ENCODE measurements at regions not wholly inside any gene's neighbourhood (a gene's known extent, or its start where the extent isn't known, plus 50 kb on each side); places are given as distances from the start of the nearest gene placed in this dataset.

DNA sequence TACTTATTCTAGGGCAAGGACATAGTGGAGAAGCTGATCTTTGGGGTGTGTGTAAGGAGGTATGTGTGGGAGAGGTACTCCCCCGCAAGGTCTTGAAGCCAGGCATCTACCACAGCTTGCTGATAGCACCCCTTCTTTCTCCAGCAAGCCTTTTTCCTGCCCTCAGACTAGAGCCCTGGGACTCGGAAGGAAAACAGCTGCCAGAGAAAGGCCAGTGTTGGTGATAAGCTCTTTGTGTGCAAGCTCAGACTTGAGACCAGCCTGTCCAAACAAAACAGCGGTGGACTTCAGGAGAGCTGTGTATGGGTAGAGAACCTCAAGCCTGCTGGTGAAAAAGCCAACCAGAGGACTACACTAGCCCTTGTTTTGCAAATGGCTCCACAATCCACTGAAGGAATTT is 1028.6 kb downstream of the MCTP2 start:
- no peak for DNase-seq (ENCODE audit: low read depth)

DNA sequence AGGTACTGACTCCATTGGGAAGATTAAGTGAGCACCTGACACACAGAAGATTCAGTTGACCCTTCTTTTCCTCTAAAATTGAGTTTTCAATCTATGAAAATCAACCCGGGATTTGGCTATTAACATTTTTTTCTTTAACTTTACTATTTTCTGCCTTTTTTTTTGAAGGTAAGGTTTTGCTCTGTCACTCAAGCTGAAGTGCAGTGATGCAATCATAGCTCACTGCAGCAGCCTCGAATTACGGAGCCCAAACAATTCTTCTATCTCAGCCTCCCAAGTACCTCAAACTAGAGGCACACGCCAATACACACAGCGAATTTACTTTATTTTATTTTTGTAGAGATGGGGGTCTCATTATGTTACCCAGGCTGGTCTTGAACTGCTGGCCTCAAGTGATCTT is 1029.5 kb downstream of the MCTP2 start:
- no peak for DNase-seq (ENCODE audit: low read depth)

DNA sequence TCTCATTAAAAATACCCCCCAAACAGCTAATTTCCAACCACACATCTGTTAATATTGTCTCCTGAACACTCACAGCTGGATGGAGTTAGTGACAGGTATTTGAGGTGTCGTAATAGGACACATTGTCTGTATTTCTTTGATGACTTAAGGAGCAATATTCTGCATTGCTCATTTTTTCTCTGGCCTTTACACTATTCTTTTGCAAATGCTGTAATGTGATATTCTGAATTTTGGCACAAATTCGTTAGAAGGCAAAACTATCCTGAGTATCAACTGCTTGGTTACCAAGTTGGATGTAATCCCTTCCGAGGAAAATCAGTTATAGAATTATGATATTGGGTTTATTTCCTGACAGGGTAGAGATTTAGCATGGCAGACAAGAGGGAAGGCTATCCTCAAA is 1030.2 kb downstream of the MCTP2 start:
- no peak for DNase-seq (ENCODE audit: low read depth)

DNA sequence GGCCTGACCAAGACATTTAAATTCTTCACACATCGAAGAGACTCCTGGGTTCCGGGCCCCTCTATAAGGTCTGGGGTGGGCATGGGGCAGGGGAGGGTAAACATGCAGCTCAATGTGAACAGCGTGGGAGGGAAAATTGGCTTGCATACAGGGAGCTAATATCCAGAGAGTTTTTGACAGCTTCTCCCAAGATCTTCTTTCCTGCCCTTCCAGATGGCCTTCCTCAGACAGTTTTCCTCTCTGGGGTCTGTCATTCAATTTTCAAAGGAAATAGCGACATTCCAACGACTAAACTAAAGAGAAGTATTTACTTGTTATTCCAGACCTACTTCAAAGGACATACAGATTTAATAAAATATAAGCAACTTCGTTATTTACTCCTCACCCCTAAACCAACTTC is 1030.6 kb downstream of the MCTP2 start:
- DNase-seq (ENCODE audit: low read depth) = no peak

DNA sequence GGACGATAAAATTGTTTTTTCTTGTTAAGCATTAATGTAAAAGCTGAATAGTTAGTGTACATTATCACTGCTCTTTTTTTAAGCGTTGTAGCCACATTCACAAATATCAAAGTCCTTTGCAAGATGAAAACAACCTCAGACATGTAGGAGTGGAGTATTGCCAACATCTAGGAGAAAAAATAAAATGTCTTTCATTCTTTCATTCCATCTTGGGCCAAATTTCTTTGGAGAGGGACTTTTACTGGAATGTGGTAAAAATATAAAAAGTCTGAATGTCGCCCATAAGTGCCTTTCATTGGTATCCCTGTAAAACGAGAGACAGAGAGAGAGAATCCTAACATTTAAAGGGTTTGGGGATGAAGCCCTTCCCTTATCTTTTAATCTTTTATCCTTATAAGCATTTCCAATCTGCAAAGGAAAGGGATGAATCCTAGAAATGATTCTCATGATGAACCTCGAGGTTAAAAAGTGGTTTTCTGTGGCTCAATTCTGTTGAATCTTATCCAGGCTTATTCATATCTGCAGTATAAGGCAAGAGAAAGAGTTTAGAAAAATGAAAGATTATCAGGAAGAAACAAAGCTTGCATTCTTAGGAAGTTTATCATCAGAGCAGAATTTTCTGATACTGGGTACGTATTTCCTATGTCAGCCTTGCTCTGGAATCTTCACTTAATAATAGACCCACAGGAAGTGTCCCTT is 1031.7 kb downstream of the MCTP2 start:
- no peak for DNase-seq (ENCODE audit: low read depth)

DNA sequence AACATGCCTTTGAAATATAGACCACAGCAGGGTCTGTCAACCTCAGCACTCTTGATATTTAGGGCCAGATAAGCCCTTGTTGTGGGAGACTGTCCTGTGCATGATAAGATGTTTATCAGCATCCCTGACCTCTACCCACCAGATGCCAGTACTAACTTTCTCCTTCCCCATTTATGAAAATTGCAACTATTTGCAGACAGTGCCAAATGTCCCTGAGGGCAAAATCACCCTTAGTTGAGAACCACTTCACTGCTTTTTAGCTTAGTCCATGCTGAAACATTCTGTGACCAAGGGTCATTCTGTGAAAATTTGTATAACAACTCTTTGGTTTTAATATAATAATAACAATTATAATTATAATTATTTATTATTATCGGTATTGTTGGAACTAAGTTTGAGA is 1032.4 kb downstream of the MCTP2 start:
- DNase-seq (ENCODE audit: low read depth) = no peak

DNA sequence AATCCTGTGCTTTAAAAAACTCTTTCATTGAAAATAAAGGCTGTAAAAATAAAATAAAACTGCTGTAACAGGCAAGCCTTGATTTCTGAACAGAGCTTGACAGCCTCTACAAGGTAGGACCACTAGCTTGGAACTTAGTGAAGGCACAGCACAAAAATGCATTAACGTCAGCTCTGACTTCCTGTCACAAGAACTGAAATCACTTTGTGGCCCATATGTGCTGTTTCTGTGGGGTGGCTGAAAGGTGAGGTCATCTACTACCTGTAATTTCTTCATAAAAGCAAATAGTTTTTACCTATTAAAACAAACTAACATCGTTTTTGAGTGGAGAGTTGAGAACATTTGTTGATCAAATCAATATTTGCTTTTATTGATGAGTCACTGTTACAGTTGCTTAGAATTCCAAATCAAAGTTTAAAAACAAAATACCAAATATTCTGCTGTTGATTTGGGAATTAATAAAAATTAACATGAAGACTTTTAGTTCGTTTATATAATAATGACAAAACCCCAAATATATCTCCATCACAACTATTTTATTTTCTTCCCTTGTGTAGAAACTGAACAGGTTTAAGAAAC is 1034.1 kb downstream of the MCTP2 start:
- DNase-seq (ENCODE audit: low read depth) = no peak

DNA sequence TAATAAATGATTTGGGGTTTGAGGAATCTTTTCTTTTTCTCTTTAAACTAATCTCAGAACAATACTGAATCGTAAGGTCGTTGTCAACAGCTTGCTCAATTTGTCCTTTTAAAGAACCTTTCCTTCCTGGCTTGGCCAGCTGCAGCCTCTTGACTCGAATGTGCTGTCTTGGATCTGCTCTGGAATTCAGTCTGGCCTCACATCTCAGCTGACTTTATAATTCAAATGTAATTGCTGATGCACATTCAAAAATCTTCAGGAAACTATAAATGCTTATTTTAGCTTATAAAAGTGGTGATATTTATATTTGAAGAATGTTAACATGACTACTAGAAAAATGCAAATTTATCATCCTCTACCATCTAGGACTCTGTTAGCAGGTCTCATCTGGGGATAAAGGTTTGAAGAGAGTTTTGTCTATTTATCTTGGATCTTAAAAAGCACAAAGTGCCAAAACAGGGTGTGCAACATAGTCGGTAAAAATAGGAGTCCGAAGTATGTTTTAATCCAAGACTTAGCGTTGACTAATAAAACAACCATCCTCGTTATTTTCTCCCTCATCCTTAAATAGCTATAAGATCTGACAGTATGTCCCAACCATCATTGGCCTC is 1035.2 kb downstream of the MCTP2 start:
- no peak for DNase-seq (ENCODE audit: low read depth)

DNA sequence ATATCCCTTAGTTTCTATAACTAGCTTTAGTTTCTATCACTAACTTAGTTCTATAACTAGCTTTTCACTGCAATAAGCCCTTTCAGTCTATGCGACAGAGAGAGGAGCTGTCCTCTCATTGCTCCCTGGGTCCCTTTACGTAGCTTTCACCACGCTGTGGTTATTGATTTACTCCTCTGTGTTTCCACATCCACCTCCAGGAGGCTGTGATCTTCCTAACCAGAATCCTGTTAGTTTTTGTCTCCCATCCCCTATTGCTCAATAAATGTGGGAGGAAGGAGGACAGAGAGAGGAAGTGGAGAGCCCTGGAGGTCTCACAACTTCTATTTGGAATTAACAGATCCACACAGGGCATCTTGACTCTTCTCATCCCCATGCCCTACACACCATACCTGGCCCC is 1036.1 kb downstream of the MCTP2 start:
- DNase-seq (ENCODE audit: low read depth) = no peak

DNA sequence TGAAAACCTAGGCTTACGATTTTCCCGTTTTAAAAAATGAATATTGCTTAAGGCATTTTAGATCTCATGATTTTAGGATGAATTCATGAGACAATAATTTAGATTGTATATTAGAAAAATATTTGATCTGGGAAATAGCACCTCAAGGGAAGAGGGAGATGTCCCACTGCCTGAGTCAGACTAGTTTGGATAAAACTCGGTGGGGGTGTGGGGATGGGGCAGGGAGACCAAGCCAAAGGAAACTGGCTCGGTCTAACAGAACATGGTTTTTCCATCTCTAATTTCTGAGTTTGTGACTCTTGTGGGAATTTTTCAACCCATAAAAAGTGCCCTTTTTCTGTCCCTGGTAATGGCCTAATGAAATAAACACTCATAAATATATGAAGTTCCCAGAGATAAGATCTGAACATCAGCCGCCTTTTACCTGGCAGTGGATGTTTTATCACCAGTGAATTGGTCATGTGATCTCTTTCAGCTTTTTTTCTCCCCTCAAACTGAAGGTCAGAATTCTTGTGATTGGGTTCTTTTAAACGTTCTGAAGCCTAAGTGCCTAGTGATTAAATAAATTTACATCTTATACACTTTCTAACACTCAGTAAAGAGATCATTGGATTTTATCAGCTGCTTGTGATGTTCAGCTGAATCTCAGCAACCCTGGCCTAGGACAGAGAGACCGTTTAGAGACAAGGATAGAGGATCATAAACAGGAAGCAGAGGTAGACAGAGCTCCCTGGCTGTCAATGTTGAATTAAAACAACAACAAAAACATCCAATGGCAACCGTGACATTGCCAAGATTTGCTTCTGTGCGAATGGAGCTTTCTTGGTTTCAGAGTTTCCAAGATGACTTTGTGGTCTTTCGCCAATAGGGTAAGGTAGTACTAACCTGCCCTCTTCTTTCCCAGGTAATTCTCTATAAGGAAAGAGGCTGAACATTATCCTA is 1038.2 kb downstream of the MCTP2 start:
- no peak for DNase-seq (ENCODE audit: low read depth)

DNA sequence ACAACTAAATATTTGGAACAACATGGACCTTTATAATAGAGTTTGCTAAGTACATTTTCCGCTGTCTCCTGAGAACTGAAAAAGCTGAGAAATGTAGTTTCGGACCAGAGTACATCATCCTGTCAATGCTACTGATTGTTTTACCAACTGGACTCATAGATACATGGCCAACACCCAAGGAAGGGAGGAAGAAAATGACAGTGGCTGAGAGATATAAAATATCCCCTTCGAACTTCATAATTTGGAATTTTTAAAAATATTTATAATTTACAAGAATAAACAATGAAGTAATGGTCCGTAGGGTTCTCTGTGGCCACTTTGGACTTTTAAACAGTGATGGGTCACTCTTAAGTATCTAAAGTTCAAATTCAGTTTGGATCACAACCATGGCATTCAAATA is 1042.7 kb downstream of the MCTP2 start:
- no peak for DNase-seq (ENCODE audit: low read depth)

DNA sequence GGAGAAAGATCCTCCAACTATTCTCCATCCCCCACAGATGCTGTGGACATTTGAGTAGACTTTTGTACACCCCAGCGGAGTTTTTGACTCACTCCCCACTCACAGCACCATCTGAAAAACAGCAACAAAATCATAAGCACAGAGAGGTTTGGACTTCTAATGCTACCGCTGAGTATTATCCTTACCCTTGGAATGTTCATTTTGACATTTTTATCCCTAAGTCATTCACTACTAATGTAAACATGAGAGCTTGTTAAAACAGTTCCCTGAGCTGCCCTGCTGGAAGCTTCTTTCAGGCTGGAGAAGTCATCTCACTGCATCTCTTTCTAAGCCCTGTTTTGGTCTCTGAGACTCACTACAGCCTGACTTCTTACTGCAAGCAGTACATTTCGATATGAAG is 1045.9 kb downstream of the MCTP2 start:
- DNase-seq (ENCODE audit: low read depth) = no peak

DNA sequence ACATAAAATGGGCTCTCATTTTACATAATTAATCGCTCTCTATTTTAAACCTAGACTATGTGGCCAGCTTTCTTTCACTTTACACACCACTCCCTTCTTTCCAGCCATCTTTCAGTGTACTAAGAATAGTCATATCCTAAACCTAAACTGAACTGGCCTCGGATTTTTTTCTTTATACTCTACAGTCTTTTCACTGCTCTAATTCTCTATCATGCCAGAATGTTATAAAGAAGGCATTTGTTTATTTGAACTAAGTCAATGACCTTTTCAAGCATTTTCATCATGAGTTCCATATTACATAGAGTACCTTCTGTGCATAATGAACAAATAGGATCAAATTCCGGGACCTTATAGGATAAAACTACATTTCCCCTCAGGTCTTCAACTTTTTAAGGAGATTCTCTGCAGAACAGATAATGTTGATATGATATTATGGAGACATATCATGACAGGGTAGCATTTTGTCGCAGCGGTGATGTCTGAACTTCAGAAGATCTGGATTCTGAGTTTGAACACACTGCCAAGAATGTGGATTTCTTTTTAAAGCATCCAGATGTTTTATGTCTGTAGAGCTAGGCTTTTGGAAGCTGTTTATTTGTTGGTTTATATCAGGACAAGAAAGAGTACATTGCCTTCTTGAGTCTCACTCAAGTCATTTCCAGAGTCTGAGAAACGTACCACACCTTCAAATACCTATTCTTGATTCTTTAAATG is 1047.3 kb downstream of the MCTP2 start:
- DNase-seq (ENCODE audit: low read depth) = no peak

DNA sequence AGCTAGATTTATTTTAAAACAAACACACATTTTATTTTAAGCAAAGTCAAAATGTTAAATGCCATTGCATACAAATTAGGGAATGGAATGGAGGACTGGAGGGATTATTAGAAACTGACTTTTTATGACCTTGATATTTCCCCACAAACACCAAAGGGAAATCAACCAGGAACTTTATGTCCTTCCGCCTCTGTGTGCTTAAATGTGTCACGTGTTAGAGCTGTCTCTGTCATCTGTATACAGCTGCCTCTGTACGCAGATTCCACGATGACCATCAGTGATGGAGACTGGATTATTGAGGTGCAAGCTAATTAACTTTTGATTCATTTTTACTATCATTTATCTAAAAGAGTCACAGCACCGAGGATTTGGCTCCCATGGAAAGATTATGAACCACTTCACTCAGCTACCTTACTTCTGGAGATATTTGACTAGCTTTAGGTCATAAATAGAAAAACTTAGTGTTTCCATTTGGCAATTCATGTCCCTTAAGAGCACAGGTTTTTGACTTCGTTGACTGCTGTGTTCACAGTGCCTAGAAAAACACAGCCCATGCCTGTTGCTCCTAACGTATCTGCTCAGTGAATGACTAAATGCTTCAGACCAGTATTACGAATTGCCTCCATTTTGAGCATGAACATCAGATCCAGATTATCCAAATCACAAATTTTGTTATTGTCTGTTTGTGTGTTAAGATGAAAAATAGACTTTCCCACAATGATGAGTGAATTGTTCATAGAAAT is 1048.1 kb downstream of the MCTP2 start:
- no peak for DNase-seq (ENCODE audit: low read depth)

DNA sequence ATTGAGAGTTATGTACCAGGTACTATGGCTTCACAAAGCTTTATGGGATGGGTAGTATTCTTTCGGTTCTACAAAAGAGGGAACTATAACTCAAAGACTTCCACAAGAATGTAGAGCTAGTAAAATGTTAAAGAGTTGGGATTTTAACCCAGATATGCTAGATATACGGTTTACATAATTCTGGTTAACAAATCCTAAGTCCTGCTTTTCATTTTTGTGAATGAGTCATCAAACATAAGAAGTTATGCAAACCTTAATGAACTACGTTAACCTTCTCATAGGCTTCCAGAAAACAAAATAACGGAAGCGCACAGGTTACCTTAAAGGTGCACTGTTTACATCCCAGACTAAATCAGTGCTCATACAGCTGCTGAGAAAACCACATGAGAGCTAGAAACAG is 1049.3 kb downstream of the MCTP2 start:
- DNase-seq (ENCODE audit: low read depth) = no peak

DNA sequence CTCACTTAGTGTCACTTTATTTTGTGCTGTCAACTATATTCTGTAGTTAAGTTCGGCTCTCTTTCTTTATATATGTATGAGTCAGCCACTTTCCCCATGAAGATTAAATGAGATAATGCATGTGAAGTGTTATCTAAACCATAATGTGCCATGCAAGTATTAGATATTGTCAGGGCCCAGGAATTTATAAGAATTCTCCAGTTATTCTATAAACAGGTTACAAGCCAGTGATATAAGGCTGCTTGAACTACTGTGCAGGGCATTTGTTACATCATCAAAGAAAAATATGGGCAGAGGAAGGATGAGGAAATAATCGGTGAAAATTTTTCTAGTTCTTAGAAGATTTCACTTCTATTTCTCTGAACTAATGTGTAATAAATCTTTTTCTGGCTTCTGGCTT is 1049.0 kb upstream of the NR2F2 start:
- no peak for DNase-seq (ENCODE audit: low read depth)

DNA sequence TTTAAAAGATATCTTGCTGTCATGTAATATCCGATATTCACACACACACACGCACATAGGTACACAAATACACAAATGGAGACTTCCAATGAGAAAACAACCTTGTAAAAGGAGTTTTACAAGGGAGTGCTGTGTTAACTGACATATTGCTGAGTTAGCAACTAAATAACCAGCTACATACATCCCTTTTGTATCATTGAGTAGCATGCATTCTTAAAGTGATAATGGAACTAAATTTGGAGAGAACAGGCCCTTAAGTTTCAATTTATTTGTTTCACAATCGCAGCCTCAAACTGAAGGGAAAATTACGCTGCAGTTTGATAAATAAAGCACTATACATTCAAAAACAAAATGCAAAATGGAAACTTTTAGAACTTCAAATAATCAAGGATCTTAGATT is 1046.0 kb upstream of the NR2F2 start:
- DNase-seq (ENCODE audit: low read depth) = no peak

DNA sequence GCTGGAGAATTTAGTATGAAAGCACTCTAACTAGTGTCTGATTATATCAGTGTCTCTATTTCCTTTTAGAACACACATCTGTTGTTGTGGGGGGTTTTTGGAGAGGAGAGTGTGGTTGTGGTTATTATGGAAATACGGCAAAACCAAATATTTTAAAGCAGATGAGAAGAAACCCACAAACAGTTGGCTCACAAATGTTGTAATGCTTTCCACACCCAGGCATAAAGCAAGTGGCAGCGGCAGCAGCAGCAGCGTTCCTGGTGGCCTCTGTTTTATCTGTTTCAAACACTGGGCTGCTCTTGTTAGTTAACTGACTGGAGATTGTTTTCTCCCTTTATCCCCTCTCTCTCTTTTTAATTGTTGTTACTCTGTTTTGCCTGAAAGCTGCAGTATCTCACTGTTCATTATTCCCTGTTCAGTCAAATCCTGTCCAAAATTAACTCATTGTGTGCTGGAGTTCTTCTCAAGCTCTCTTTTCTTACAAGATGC is 1045.5 kb upstream of the NR2F2 start:
- DNase-seq (ENCODE audit: low read depth) = no peak

DNA sequence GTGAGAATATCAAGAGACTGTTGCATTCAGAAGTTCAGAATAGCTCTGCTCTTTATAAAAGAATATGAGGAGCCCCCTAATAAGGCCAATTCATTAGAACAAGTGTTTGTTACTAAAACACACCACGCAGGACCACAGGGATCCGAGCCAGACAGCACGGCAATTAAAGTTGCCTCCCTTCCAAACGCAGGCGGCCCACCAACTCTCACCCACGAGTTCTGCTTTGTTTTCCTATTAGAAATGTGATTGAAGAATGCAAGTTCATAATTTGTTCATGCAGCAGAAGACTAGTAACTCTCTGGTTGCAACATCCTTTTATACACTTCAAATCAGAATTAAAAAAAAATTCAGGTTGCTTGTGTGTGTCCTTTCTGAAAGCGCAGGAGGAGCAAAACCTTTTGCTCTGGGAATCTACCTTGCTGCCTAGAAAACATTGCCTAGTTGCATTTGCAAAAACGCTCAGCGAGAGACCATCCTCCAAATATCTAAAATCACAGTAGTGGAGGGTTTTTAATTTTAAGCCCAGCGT is 1044.1 kb upstream of the NR2F2 start:
- no peak for DNase-seq (ENCODE audit: low read depth)

DNA sequence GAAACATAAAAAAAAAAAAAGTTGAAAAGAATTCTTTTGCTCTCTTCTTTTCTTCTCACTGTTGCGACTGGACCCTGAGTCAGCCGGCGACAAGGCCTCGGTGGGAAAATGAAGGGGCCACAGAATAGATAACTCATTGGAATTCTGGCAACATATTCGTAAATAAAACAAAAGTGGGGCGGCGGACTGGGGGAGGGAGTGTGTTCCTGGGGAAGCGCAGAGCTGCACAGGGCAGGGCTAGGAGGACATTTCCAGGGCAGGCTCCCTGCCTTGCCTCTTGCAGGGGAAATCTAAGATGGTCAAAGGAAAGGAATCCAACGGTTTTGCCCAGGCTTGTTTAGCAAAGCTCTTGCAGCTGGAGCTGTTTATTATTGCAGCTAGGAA is 1042.8 kb upstream of the NR2F2 start:
- no peak for DNase-seq (ENCODE audit: low read depth)

DNA sequence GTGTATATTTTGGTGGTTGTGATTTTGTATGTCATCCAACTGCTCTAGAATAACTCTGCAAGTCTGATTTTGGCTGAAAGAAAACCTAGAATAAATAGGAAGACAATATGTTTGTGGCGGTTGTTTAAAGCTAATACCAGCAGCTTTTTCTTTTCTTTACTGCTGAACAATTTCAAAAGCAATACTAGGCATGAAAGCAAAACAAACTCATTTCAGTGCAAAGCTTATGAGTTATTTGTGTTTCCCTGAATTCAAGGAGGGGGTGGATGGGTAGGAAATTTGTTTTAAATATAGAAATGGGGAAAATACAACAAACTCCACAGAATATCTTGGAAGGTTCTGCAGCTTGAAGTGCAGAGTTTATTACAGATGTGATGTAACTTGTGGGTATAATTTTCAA is 1041.9 kb upstream of the NR2F2 start:
- DNase-seq (ENCODE audit: low read depth) = no peak

Measured in activated T-cell treated with anti-CD3 and anti-CD28 coated beads for 48 hours (primary cell).